ENCODE measurements at regions not wholly inside any gene's neighbourhood (a gene's known extent, or its start where the extent isn't known, plus 50 kb on each side); places are given as distances from the start of the nearest gene placed in this dataset.
"Not testable (repeated sequence)": the region's sequence is repeated elsewhere in the genome, so short reads cannot be mapped to it uniquely, and the experiment has no call there.

DNA sequence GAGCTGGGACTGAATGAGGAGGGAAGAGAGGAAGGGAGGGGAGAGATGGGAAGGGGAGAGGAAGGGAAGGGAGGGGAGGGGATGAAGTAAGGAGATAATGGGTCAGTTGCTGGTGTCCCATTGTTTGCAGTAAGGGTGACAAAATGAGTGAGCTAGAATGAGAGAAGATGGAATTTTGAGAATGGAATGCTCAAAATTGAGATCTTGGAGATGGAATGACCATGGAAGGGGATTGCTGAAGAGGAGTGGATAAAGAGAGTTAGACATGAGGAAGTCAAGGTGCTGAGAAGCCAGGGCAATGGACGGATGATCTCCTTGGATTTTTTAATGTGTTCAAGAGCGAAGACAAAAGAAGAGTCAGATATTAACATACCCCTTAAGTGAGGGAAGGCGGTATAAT lies 80.5 kb upstream of the SSTR4 start:
- CTCF ChIA-PET = interaction anchor here (1.2 kb wide), 2 partner anchors 19 to 20 kb away, joined by 3 read pairs; no protein-coding TSS in a partner anchor
- POLR2A ChIA-PET = no interaction called here
- TF ChIP-seq, protein P1, sequence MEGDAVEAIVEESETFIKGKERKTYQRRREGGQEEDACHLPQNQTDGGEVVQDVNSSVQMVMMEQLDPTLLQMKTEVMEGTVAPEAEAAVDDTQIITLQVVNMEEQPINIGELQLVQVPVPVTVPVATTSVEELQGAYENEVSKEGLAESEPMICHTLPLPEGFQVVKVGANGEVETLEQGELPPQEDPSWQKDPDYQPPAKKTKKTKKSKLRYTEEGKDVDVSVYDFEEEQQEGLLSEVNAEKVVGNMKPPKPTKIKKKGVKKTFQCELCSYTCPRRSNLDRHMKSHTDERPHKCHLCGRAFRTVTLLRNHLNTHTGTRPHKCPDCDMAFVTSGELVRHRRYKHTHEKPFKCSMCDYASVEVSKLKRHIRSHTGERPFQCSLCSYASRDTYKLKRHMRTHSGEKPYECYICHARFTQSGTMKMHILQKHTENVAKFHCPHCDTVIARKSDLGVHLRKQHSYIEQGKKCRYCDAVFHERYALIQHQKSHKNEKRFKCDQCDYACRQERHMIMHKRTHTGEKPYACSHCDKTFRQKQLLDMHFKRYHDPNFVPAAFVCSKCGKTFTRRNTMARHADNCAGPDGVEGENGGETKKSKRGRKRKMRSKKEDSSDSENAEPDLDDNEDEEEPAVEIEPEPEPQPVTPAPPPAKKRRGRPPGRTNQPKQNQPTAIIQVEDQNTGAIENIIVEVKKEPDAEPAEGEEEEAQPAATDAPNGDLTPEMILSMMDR (IDR thresholded peaks at IDR 0.05; ENCODE audit: control extremely low read depth, extremely low read depth, low read depth, missing control alignments) = no peak
- no peak for DNase-seq (ENCODE audit: extremely low spot score)

DNA sequence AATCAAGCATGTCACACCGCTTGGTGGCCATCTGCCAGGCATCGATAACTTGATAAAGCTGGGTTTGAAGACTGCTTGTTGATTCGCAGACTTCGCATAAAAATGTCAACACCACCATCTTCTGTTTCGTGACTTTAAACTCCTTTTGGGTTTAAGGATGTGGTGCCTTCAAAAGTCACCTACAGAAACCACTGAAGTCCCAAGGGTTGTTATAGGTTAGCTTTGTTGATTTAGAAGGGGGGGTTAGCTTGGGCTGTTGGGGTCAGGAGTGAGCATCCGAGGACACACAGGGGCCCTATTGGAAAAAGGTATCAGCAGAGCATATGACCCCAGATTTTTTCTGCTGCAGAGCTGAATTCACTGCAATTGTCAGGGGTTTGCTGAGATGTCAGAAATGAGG lies 76.7 kb upstream of the SSTR4 start:
- CTCF ChIA-PET = no interaction called here
- TF ChIP-seq, protein P1 (IDR thresholded peaks at IDR 0.05; ENCODE audit: control extremely low read depth, extremely low read depth, low read depth, missing control alignments) = no peak

DNA sequence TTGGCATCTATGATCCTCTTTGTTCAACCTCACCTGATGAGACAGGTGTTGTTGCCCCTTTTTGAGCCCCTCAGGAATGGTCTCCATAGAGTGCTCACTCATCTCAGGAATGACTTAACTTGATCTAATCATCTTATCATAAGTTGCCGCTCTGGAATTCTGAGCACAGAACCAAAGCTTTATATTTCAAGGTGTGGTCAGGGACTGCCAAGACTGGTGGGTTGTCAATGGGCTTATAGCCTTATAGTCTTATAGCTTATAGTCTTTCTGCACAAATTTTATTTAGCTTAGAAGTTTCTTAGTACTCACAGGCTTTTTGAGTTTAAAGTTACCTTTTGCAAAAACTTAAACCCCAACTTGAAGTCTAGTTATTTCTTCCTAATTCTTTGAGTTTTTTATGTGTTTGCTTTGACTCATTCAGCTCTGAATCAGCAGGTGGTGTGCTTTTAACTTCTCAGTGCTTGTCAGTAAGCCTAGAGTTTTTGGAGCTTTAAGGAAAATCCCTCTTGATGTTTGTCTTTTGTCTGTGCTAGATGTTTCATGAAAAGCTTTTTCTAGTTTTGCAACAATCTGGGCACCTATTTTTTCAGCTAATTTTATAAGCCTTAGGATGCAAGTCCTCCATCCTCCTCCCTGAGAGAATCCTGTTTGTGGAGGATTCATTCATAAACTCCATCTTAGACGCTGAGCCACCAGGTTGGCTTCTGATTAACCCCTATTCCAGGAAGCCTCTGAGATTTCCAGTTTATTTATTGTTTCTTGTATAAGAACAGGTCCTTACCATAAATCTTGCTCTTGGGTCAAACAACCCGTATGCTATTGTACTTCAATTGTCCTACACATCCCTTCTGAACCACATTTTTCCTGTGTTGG lies 72.3 kb upstream of the SSTR4 start:
- CTCF ChIA-PET = interaction anchor here (1.4 to 6.0 kb wide), 3 partner anchors 10 to 19 kb away, joined by 3 to 33 read pairs (median 4); no protein-coding TSS in a partner anchor
- POLR2A ChIA-PET = no interaction called here
- no peak for DNase-seq (ENCODE audit: extremely low spot score)
- TF ChIP-seq, protein P1 (IDR thresholded peaks at IDR 0.05; ENCODE audit: control extremely low read depth, extremely low read depth, low read depth, missing control alignments) = no peak

More for the DNA sequence above, 76.7 kb upstream of the SSTR4 start:
- POLR2A ChIA-PET = no interaction called here
- no peak for DNase-seq (ENCODE audit: extremely low spot score)

DNA sequence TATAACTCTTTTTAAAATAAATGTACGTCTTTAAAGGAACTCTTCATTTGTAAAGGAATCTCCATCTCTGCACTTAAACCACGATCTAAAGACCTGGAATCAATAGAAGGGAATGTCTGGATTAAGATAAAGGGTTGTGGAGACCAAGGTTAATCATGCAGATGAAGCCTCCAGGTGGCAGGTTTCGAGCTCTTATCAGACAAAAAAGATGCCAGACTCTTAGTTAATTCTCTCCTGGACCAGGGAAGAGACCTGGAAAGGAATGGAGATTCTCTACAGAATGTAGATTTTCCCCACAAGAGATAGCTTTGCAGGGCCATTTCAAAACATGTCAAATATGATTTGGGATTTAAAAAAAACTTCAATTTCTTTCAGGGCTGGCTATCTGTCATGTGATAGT lies 71.5 kb upstream of the SSTR4 start:
- TF ChIP-seq, protein P1 (IDR thresholded peaks at IDR 0.05; ENCODE audit: control extremely low read depth, extremely low read depth, low read depth, missing control alignments) = no peak
- ChIA-PET CTCF (interaction anchor here (1.6 to 6.0 kb wide), 2 partner anchors 11 to 20 kb away, joined by 3 to 33 read pairs; no protein-coding TSS in a partner anchor), POLR2A (no interaction called here)
- no peak for DNase-seq (ENCODE audit: extremely low spot score)

DNA sequence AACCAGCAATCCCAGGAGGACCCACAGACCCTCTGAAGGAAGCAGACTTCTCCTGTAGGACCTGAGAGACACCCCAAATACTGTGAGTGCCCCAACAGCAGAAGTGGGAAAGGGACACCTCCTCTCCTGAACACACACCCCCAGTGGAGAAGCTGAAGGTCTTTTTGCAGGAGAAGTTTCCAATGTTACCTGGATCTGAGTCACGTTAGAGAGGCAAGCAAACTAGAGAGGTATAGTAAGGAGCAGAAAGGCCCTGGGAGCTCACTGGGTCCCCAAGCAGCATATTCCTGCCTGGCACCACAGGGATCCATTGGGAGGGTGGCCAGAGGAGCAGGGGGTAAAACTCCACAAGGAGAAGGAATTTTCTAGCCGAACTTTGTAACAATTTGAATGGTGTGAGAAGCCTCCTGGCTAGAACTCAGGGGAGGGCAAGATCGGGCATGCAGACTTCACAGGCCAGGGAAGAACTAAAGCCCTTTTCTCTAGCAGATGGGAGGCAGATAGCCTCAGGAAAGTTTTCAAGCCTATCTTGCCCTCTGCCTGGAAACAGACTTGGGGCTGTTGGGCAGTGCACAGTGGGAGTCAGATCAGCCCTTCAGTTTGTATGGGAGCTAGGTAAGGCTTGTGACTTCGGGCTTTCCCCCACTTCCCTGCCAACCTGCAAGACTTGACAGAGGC lies 68.2 kb upstream of the SSTR4 start:
- ChIA-PET POLR2A (no interaction called here), CTCF (interaction anchor here (6.0 kb wide), 1 partner anchor 7 kb away, joined by 33 read pairs; no protein-coding TSS in a partner anchor)
- no peak for DNase-seq (ENCODE audit: extremely low spot score)
- TF ChIP-seq, protein P1 (IDR thresholded peaks at IDR 0.05; ENCODE audit: control extremely low read depth, extremely low read depth, low read depth, missing control alignments) = no peak

DNA sequence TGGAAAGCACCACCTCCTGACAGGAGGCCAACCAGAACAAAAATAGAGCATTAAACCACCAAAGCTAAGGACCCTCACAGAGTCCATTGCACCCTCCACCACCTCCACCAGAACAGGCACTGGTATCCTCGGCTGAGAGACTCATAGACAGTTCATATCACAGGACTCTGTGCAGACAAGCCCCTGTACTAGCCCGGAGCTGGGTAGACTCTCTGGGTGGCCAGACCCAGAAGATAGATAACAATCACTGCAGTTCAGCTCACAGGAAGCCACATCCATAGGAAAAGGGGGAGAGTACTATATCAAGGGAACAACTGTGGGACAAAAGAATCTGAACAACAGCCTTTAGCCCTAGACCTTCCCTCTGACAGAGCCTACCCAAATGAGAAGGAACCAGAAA lies 67.4 kb upstream of the SSTR4 start:
- POLR2A ChIA-PET; CTCF ChIA-PET; DNase-seq (ENCODE audit: extremely low spot score): not testable (repeated sequence)

DNA sequence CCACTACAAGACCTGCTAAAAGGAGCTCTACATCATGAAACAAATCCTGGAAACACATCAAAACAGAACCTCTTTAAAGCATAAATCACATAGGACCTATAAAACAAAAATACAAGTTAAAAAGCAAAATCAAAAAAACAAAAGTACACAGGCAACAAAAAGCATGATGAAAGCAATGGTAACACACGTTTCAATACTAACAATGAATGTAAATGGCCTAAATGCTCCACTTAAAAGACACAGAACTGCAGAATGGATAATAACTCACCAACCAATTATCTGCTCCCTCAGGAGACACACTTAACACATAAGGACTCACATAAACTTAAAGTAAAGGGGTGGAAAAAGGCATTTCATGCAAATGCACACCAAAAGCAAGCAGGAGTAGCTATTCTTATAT lies 66.1 kb upstream of the SSTR4 start:
- CTCF ChIA-PET; POLR2A ChIA-PET; DNase-seq (ENCODE audit: extremely low spot score): not testable (repeated sequence)

DNA sequence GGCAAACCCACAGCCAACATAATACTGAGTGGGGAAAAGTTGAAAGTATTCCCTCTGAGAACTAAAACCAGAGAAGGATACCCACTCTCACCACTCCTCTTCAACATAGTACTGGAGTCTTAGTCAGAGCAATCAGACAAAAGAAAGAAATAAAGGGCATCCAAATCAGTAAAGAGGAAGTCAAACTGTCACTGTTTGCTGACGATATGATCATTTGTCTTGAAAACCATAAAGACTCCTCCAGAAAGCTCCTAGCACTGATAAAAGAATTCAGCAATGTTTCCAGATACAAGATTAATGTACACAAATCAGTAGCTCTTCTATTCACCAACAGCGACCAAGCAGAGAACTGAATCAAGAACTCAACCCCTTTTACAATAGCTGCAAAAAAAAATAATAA lies 64.0 kb upstream of the SSTR4 start:
- CTCF ChIA-PET = not testable (repeated sequence)

More for the DNA sequence above, 64.0 kb upstream of the SSTR4 start:
- POLR2A ChIA-PET; DNase-seq (ENCODE audit: extremely low spot score): not testable (repeated sequence)

Measured in GM10248 (cell line).